HL-60 (cell line): ENCODE measurements at regions not wholly inside any gene's neighbourhood (a gene's known extent, or its start where the extent isn't known, plus 50 kb on each side); places are given as distances from the start of the nearest gene placed in this dataset.

Experiments used
- DNase-seq, 2 experiments: peaks; one replicate each; pipeline ENCODE4 v3.0.0-alpha.2; 2010 to 2020; ENCODE audit warnings: low read depth in 1 of 2, low spot score in 1 of 2
- H3K27ac ChIP-seq: fragments of 250-450 bp; sonication (Bioruptor Pico); replicated peaks from 2 replicates; pipeline ENCODE4 v1.5.1; 2020; ENCODE audit warnings: mild to moderate bottlenecking, moderate library complexity
- H3K27me3 ChIP-seq: fragments of 250-450 bp; sonication (Bioruptor Pico); 2 replicates; pipeline ENCODE4 v1.5.1; 2021; ENCODE audit warnings: mild to moderate bottlenecking, moderate library complexity; ENCODE audit not compliant: insufficient read depth, poor library complexity, severe bottlenecking
- H3K4me3 ChIP-seq: replicated peaks from 2 replicates; pipeline ENCODE4 v1.5.1; 2011; ENCODE audit warnings: mild to moderate bottlenecking, control low read depth, low read length; ENCODE audit not compliant: insufficient read depth
- CTCF ChIP-seq: IDR thresholded peaks from one replicate; pipeline ENCODE4 v1.5.1; 2011; ENCODE audit warnings: low read length, control low read depth, inconsistent platforms; ENCODE audit not compliant: insufficient read depth
- GABPA ChIP-seq: IDR thresholded peaks from 2 replicates; pipeline ENCODE4 v1.6.1; 2012; ENCODE audit warnings: low read depth
- POLR2AphosphoS5 ChIP-seq: IDR thresholded peaks from 2 replicates; pipeline ENCODE4 v1.6.1; 2012; ENCODE audit warnings: low read depth
- SPI1 ChIP-seq: IDR thresholded peaks from 2 replicates; pipeline ENCODE4 v1.6.1; 2012; ENCODE audit warnings: low read depth, mild to moderate bottlenecking, borderline replicate concordance
- TF ChIP-seq, protein P1 (sequence below): IDR thresholded peaks from 2 replicates; pipeline ENCODE4 v1.6.1; 2012; ENCODE audit warnings: low read depth; ENCODE audit not compliant: insufficient replicate concordance

- Histone ChIP-seq H3K4me3 (no peak overlapping the region), H3K27me3 (no peaks in the 10 kb centered on the region), H3K27ac (no peak overlapping the region)
- DNase-seq: no peak
- TF ChIP-seq, protein P1, sequence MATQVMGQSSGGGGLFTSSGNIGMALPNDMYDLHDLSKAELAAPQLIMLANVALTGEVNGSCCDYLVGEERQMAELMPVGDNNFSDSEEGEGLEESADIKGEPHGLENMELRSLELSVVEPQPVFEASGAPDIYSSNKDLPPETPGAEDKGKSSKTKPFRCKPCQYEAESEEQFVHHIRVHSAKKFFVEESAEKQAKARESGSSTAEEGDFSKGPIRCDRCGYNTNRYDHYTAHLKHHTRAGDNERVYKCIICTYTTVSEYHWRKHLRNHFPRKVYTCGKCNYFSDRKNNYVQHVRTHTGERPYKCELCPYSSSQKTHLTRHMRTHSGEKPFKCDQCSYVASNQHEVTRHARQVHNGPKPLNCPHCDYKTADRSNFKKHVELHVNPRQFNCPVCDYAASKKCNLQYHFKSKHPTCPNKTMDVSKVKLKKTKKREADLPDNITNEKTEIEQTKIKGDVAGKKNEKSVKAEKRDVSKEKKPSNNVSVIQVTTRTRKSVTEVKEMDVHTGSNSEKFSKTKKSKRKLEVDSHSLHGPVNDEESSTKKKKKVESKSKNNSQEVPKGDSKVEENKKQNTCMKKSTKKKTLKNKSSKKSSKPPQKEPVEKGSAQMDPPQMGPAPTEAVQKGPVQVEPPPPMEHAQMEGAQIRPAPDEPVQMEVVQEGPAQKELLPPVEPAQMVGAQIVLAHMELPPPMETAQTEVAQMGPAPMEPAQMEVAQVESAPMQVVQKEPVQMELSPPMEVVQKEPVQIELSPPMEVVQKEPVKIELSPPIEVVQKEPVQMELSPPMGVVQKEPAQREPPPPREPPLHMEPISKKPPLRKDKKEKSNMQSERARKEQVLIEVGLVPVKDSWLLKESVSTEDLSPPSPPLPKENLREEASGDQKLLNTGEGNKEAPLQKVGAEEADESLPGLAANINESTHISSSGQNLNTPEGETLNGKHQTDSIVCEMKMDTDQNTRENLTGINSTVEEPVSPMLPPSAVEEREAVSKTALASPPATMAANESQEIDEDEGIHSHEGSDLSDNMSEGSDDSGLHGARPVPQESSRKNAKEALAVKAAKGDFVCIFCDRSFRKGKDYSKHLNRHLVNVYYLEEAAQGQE: no peak
- TF ChIP-seq CTCF (no peak), GABPA (no peak)
Measured at GRCh38 chr7:118080947-118081346, 103.0 kb upstream of the LSM8 start.

- TF ChIP-seq POLR2AphosphoS5: no peak
- TF ChIP-seq GABPA: no peak
- no peak for TF ChIP-seq CTCF
- TF ChIP-seq, protein P1: no peak
- no peak for TF ChIP-seq SPI1
- DNase-seq: no peak
- no peak overlapping the region for H3K27ac ChIP-seq
Measured at GRCh38 chr7:118082506-118082905, 101.5 kb upstream of the LSM8 start.

DNA sequence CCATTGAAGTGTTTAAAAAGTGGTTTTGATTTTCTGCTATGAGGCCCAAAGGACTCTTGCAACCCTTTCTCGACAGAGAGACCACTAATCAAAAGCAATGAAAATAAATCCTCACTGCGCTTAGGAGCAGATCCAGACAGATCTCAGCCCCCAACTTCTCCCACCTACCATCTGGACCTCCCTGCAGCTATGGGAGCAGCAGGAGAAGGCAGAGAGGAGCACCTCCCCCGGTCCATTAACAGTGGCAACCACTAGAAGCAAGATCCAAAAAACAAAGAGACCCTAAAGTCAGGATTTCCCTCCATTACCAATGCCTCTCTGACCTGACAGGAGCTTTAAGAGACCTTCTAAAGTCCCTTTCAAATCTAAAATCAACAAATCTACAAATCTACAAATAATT lies 99.0 kb upstream of the LSM8 start:
- TF ChIP-seq, protein P1: no peak
- no peak for TF ChIP-seq SPI1
- TF ChIP-seq CTCF: no peak
- TF ChIP-seq POLR2AphosphoS5: no peak
- TF ChIP-seq GABPA: no peak
- Histone ChIP-seq H3K4me3 (no peak overlapping the region), H3K27ac (no peak overlapping the region), H3K27me3 (no peaks in the 10 kb centered on the region)
- no peak for DNase-seq

More at GRCh38 chr7:118082506-118082905, 101.5 kb upstream of the LSM8 start:
- Histone ChIP-seq H3K27me3 (no peaks in the 10 kb centered on the region), H3K4me3 (no peak overlapping the region)
